Stomach (tissue), 8 donors: ENCODE measurements at regions not wholly inside any gene's neighbourhood (a gene's known extent, or its start where the extent isn't known, plus 50 kb on each side); places are given as distances from the start of the nearest gene placed in this dataset.

Experiments
- DNase-seq, 2 donors: peaks; one replicate each; pipeline versions ENCODE4 v3.0.0 to v3.0.0-alpha.2; 2013 to 2019
- H3K27ac ChIP-seq, 5 donors: fragments of 200-600 bp in 4 of 5; sonication (generic) in 4 of 5; one replicate each; pipeline ENCODE4 v1.5.1; 2013 to 2019; ENCODE audit warnings: mild to moderate bottlenecking in 1 of 5, moderate library complexity in 1 of 5
- H3K27me3 ChIP-seq, 3 donors: fragments of 200-600 bp; sonication (generic); one replicate each; pipeline ENCODE4 v1.5.1; 2017 to 2019; ENCODE audit warnings: mixed run types in 1 of 3
- H3K36me3 ChIP-seq, 4 donors: fragments of 200-600 bp; sonication (generic); 1 replicate in 3 of 4; 2 replicates in 1 of 4; pipeline ENCODE4 v1.5.1; 2016 to 2019
- H3K4me1 ChIP-seq, 4 donors: fragments of 200-600 bp; sonication (generic); one replicate each; pipeline ENCODE4 v1.5.1; 2016 to 2019
- H3K4me3 ChIP-seq, 4 donors: fragments of 200-600 bp; sonication (generic) in 3 of 4; one replicate each; pipeline ENCODE4 v1.5.1; 2016 to 2019; ENCODE audit warnings: mild to moderate bottlenecking in 1 of 4
- H3K9me3 ChIP-seq, 4 donors: fragments of 200-600 bp; sonication (generic); one replicate each; pipeline ENCODE4 v1.5.1; 2016 to 2019
- CTCF ChIP-seq, 7 experiments: fragments of 450-650 bp in 4 of 7; fragments of 200-600 bp in 3 of 7; sonication (generic) in 3 of 7; IDR thresholded peaks; one replicate each; pipeline ENCODE4 v1.5.1; 2016 to 2019; ENCODE audit warnings: antibody characterized with exemption in 7 of 7, control low read depth in 2 of 7, mild to moderate bottlenecking in 1 of 7
- EP300 ChIP-seq: sonication (generic); formaldehyde crosslinking; IDR thresholded peaks from one replicate; pipeline ENCODE4 v1.6.1; 2017; ENCODE audit warnings: antibody characterized with exemption
- POLR2A ChIP-seq, 4 donors: fragments of 450-650 bp; IDR thresholded peaks; one replicate each; pipeline ENCODE4 v1.6.1; 2016; ENCODE audit warnings: antibody characterized with exemption in 4 of 4, control low read depth in 2 of 4, mild to moderate bottlenecking in 1 of 4, moderate library complexity in 1 of 4
- POLR2AphosphoS5 ChIP-seq, 3 donors: sonication (generic); formaldehyde crosslinking; IDR thresholded peaks; one replicate each; pipeline ENCODE4 v1.6.1; 2016; ENCODE audit warnings: antibody characterized with exemption in 3 of 3
- WGBS, 5 donors: extraction: QIAGEN DNeasy Blood & Tissue Kit in 3 of 5; methylation state at CpG; one replicate each; pipeline versions ENCODE4 v1.1.5 to v1.1.7; 2013 to 2018; 5-methylcytosine and 5-hydroxymethylcytosine counted together
- intact Hi-C: fragments of 100-400 bp; cut with DNase I; formaldehyde crosslinking; loops from one replicate; pipeline ENCODE4 v1.15.1; 2023; ENCODE audit warnings: low total_unique reads
- donor health status: healthy with polysubstance abuse.
- donor health status: Bipolar disorder and iron deficiency.
- donor health status: healthy.

GRCh38 chr3:168362661-168363247 is 267.0 kb upstream of the GOLIM4 start:
- intact Hi-C loops: no loop called here
- Histone ChIP-seq H3K4me1 (no peaks in the 10 kb centered on the region), H3K9me3 (no peaks in the 10 kb centered on the region), H3K4me3 (no peak overlapping the region), H3K27ac (no peak overlapping the region), H3K36me3 (no peaks in the 10 kb centered on the region), H3K27me3 (no peaks in the 10 kb centered on the region)
- no peak for DNase-seq
- TF ChIP-seq POLR2AphosphoS5 (IDR thresholded peaks at IDR 0.05) (no peak), CTCF (IDR thresholded peaks at IDR 0.05) (no peak), EP300 (no peak), POLR2A (IDR thresholded peaks at IDR 0.05) (no peak)
- WGBS, 5 donors: 63 to 71% (median 68%) methylated on average over 4 of the region's 4 CpGs

GRCh38 chr3:168362156-168362555 is 266.4 kb upstream of the GOLIM4 start:
- Histone ChIP-seq H3K4me1 (no peaks in the 10 kb centered on the region), H3K9me3 (no peaks in the 10 kb centered on the region), H3K36me3 (no peaks in the 10 kb centered on the region), H3K27ac (no peak overlapping the region), H3K27me3 (no peaks in the 10 kb centered on the region), H3K4me3 (no peak overlapping the region)
- intact Hi-C loops: no loop called here
- DNase-seq: no peak
- TF ChIP-seq EP300: no peak

GRCh38 chr3:168360993-168361392 is 265.3 kb upstream of the GOLIM4 start:
- H3K27me3 ChIP-seq: no peaks in the 10 kb centered on the region
- WGBS, 5 donors: 81 to 94% (median 89%) methylated on average over 3 of the region's 3 CpGs
- no peak for DNase-seq
- intact Hi-C loops: no loop called here
- no peaks in the 10 kb centered on the region for H3K36me3 ChIP-seq
- no peaks in the 10 kb centered on the region for H3K4me1 ChIP-seq
- no peak overlapping the region for H3K4me3 ChIP-seq
- TF ChIP-seq POLR2A (IDR thresholded peaks at IDR 0.05) (no peak), POLR2AphosphoS5 (IDR thresholded peaks at IDR 0.05) (no peak)
- no peaks in the 10 kb centered on the region for H3K9me3 ChIP-seq
- no peak overlapping the region for H3K27ac ChIP-seq

GRCh38 chr3:168342946-168343850 is 247.5 kb upstream of the GOLIM4 start:
- Histone ChIP-seq H3K4me1 (peaks cover 13 to 34% (median 22%) of the 10 kb centered on the region in 4 donors), H3K36me3 (no peaks in the 10 kb centered on the region), H3K27ac (no peak overlapping the region), H3K9me3 (no peaks in the 10 kb centered on the region), H3K4me3 (no peak overlapping the region), H3K27me3 (no peaks in the 10 kb centered on the region)
- 34 to 59% (median 49%) methylated on average over 9 of the region's 9 CpGs for WGBS, 5 donors
- intact Hi-C loops: no loop called here
- no peak for TF ChIP-seq EP300
- no peak for TF ChIP-seq CTCF (IDR thresholded peaks at IDR 0.05)
- no peak for TF ChIP-seq POLR2A (IDR thresholded peaks at IDR 0.05)
- TF ChIP-seq POLR2AphosphoS5 (IDR thresholded peaks at IDR 0.05): no peak
- no peak for DNase-seq

- peaks cover 13 to 34% (median 22%) of the 10 kb centered on the region in 4 donors for H3K4me1 ChIP-seq
- H3K27me3 ChIP-seq: no peaks in the 10 kb centered on the region
- intact Hi-C loops: no loop called here
- TF ChIP-seq POLR2A (IDR thresholded peaks at IDR 0.05): no peak
- peak in 1 of 3 donors; percentile 9 for TF ChIP-seq POLR2AphosphoS5 (IDR thresholded peaks at IDR 0.05)
- peak overlapping the region in 1 of 5 donors; percentile 33 for H3K27ac ChIP-seq
- WGBS, 5 donors: 23 to 36% (median 34%) methylated on average over 2 of the region's 2 CpGs
- no peak overlapping the region for H3K4me3 ChIP-seq
- H3K36me3 ChIP-seq: no peaks in the 10 kb centered on the region
- no peaks in the 10 kb centered on the region for H3K9me3 ChIP-seq
- DNase-seq: peak in 1 of 2 donors; percentile 66
Measured at GRCh38 chr3:168341956-168342936, 246.5 kb upstream of the GOLIM4 start.
